Ovary (tissue), 3 donors: ENCODE measurements at regions not wholly inside any gene's neighbourhood (a gene's known extent, or its start where the extent isn't known, plus 50 kb on each side); places are given as distances from the start of the nearest gene placed in this dataset.

ENCODE experiments used
- CTCF ChIP-seq, 3 donors: fragments of 450-650 bp in 2 of 3; fragments of 200-600 bp in 1 of 3; IDR thresholded peaks; one replicate each; pipeline versions ENCODE4 v1.5.1 to v1.8.0; 2016 to 2022; ENCODE audit warnings: antibody characterized with exemption in 3 of 3, mild to moderate bottlenecking in 1 of 3
- EP300 ChIP-seq: sonication (generic); formaldehyde crosslinking; IDR thresholded peaks from one replicate; pipeline ENCODE4 v1.6.1; 2017; ENCODE audit warnings: antibody characterized with exemption
- POLR2A ChIP-seq: fragments of 450-650 bp; IDR thresholded peaks from one replicate; pipeline ENCODE4 v1.6.1; 2017; ENCODE audit warnings: antibody characterized with exemption, mild to moderate bottlenecking, moderate library complexity
- donor health status: DM: no; HTN: no; CAD: no.

- TF ChIP-seq CTCF (IDR thresholded peaks at IDR 0.05) (no peak), POLR2A (no peak), EP300 (no peak)
These were observed 152.5 kb downstream of the ICOS start for GRCh38 chr2:204089105-204089504.
